ENCODE measurements at regions not wholly inside any gene's neighbourhood (a gene's known extent, or its start where the extent isn't known, plus 50 kb on each side); places are given as distances from the start of the nearest gene placed in this dataset.

GRCh38 chr3:124107104-124107890, 115.4 kb upstream of the ROPN1 start:
- no peak for TF ChIP-seq CTCF (IDR thresholded peaks at IDR 0.05; ENCODE audit: low read depth, low read length, missing control alignments)
- no peak overlapping the region for H3K4me3 ChIP-seq (ENCODE audit: low read depth, low read length)
- DNase-seq (ENCODE audit: low read depth) = no peak
- in situ Hi-C loops (cut with HindIII; ENCODE audit: low sequenced_read_pairs) = no loop called here

GRCh38 chr3:124108446-124108845, 116.5 kb upstream of the ROPN1 start:
- in situ Hi-C loops (cut with HindIII; ENCODE audit: low sequenced_read_pairs) = no loop called here
- H3K4me3 ChIP-seq (ENCODE audit: low read depth, low read length) = no peak overlapping the region
- no peak for DNase-seq (ENCODE audit: low read depth)
- TF ChIP-seq CTCF (IDR thresholded peaks at IDR 0.05; ENCODE audit: low read depth, low read length, missing control alignments) = no peak

- DNase-seq (ENCODE audit: low read depth) = no peak
- H3K4me3 ChIP-seq (ENCODE audit: low read depth, low read length) = no peak overlapping the region
- in situ Hi-C loops (cut with HindIII; ENCODE audit: low sequenced_read_pairs) = no loop called here
Observed at GRCh38 chr3:124113485-124113884, 121.6 kb upstream of the ROPN1 start.

GRCh38 chr3:124115279-124115678, 123.4 kb upstream of the ROPN1 start:
- DNase-seq (ENCODE audit: low read depth) = no peak
- no peak for TF ChIP-seq CTCF (IDR thresholded peaks at IDR 0.05; ENCODE audit: low read depth, low read length, missing control alignments)
- in situ Hi-C loops (cut with HindIII; ENCODE audit: low sequenced_read_pairs) = no loop called here
- H3K4me3 ChIP-seq (ENCODE audit: low read depth, low read length) = no peak overlapping the region

More at GRCh38 chr3:124113485-124113884, 121.6 kb upstream of the ROPN1 start:
- no peak for TF ChIP-seq CTCF (IDR thresholded peaks at IDR 0.05; ENCODE audit: low read depth, low read length, missing control alignments)

- in situ Hi-C loops (cut with HindIII; ENCODE audit: low sequenced_read_pairs) = no loop called here
- H3K4me3 ChIP-seq (ENCODE audit: low read depth, low read length) = no peak overlapping the region
- DNase-seq (ENCODE audit: low read depth) = no peak
- TF ChIP-seq CTCF (IDR thresholded peaks at IDR 0.05; ENCODE audit: low read depth, low read length, missing control alignments) = no peak
Observed at GRCh38 chr3:124115956-124116355, 124.0 kb upstream of the ROPN1 start.

GRCh38 chr3:124116906-124117305, 125.0 kb upstream of the ROPN1 start:
- no peak for DNase-seq (ENCODE audit: low read depth)
- in situ Hi-C loops (cut with HindIII; ENCODE audit: low sequenced_read_pairs) = no loop called here
- no peak for TF ChIP-seq CTCF (IDR thresholded peaks at IDR 0.05; ENCODE audit: low read depth, low read length, missing control alignments)
- H3K4me3 ChIP-seq (ENCODE audit: low read depth, low read length) = no peak overlapping the region
